ENCODE measurements at regions not wholly inside any gene's neighbourhood (a gene's known extent, or its start where the extent isn't known, plus 50 kb on each side); places are given as distances from the start of the nearest gene placed in this dataset.

- Histone ChIP-seq H3K4me1 (replicated peaks) (no peaks in the 10 kb centered on the region), H3K27ac (no peak overlapping the region), H3K27me3 (replicated peaks; ENCODE audit: insufficient read depth) (no peaks in the 10 kb centered on the region), H3K36me3 (no peaks in the 10 kb centered on the region), H3K4me3 (no peak overlapping the region), H3K9me3 (no peaks in the 10 kb centered on the region)
- intact Hi-C loops (cut with DNase I) = no loop called here
- TF ChIP-seq CTCF (IDR thresholded peaks at IDR 0.05) (no peak), POLR2A (IDR thresholded peaks at IDR 0.05) (no peak), POLR2AphosphoS5 (IDR thresholded peaks at IDR 0.05) (no peak)
- 68% methylated on average over 12 of the region's 12 CpGs for WGBS
- no peak for DNase-seq (ENCODE audit: low spot score)
Measured at GRCh38 chr17:73865831-73866230, 221.6 kb upstream of the SDK2 start.

GRCh38 chr17:73867056-73867455, 222.8 kb upstream of the SDK2 start:
- no peak for TF ChIP-seq POLR2A (IDR thresholded peaks at IDR 0.05)
- no peak for TF ChIP-seq POLR2AphosphoS5 (IDR thresholded peaks at IDR 0.05)
- no peak for TF ChIP-seq CTCF (IDR thresholded peaks at IDR 0.05)

GRCh38 chr17:73870068-73870467, 225.8 kb upstream of the SDK2 start:
- intact Hi-C loops (cut with DNase I) = no loop called here
- Histone ChIP-seq H3K4me1 (replicated peaks) (no peaks in the 10 kb centered on the region), H3K9me3 (no peaks in the 10 kb centered on the region), H3K36me3 (no peaks in the 10 kb centered on the region), H3K27ac (no peak overlapping the region), H3K4me3 (no peak overlapping the region), H3K27me3 (replicated peaks; ENCODE audit: insufficient read depth) (no peaks in the 10 kb centered on the region)
- TF ChIP-seq POLR2AphosphoS5 (IDR thresholded peaks at IDR 0.05) (no peak), POLR2A (IDR thresholded peaks at IDR 0.05) (no peak), CTCF (IDR thresholded peaks at IDR 0.05) (no peak)
- WGBS = 89% methylated on average over 6 of the region's 6 CpGs
- no peak for DNase-seq (ENCODE audit: low spot score)

More at GRCh38 chr17:73867056-73867455, 222.8 kb upstream of the SDK2 start:
- Histone ChIP-seq H3K4me1 (replicated peaks) (no peaks in the 10 kb centered on the region), H3K27me3 (replicated peaks; ENCODE audit: insufficient read depth) (no peaks in the 10 kb centered on the region), H3K9me3 (no peaks in the 10 kb centered on the region), H3K4me3 (no peak overlapping the region), H3K27ac (no peak overlapping the region), H3K36me3 (no peaks in the 10 kb centered on the region)
- no peak for DNase-seq (ENCODE audit: low spot score)
- intact Hi-C loops (cut with DNase I) = no loop called here
- WGBS = 55% methylated on average over 12 of the region's 12 CpGs

GRCh38 chr17:73870473-73870872, 226.2 kb upstream of the SDK2 start:
- TF ChIP-seq POLR2A (IDR thresholded peaks at IDR 0.05) = no peak
- no peak for TF ChIP-seq POLR2AphosphoS5 (IDR thresholded peaks at IDR 0.05)
- no peak for TF ChIP-seq CTCF (IDR thresholded peaks at IDR 0.05)
- Histone ChIP-seq H3K9me3 (no peaks in the 10 kb centered on the region), H3K4me1 (replicated peaks) (no peaks in the 10 kb centered on the region), H3K27me3 (replicated peaks; ENCODE audit: insufficient read depth) (no peaks in the 10 kb centered on the region), H3K4me3 (no peak overlapping the region), H3K27ac (no peak overlapping the region), H3K36me3 (no peaks in the 10 kb centered on the region)
- WGBS = 93% methylated on average over 1 of the region's 1 CpG
- intact Hi-C loops (cut with DNase I) = no loop called here
- DNase-seq (ENCODE audit: low spot score) = no peak

GRCh38 chr17:73872816-73873215, 228.6 kb upstream of the SDK2 start:
- Histone ChIP-seq H3K36me3 (no peaks in the 10 kb centered on the region), H3K27me3 (replicated peaks; ENCODE audit: insufficient read depth) (no peaks in the 10 kb centered on the region), H3K27ac (no peak overlapping the region), H3K4me3 (no peak overlapping the region), H3K9me3 (no peaks in the 10 kb centered on the region), H3K4me1 (replicated peaks) (no peaks in the 10 kb centered on the region)
- 60% methylated on average over 3 of the region's 3 CpGs for WGBS
- TF ChIP-seq POLR2A (IDR thresholded peaks at IDR 0.05) = no peak
- TF ChIP-seq POLR2AphosphoS5 (IDR thresholded peaks at IDR 0.05) = no peak
- no peak for TF ChIP-seq CTCF (IDR thresholded peaks at IDR 0.05)
- intact Hi-C loops (cut with DNase I) = no loop called here
- DNase-seq (ENCODE audit: low spot score) = no peak

All from prostate gland (tissue), 2 donors.